A673 (cell line): ENCODE measurements at regions not wholly inside any gene's neighbourhood (a gene's known extent, or its start where the extent isn't known, plus 50 kb on each side); places are given as distances from the start of the nearest gene placed in this dataset.
A peak's percentile ranks its signal among the peaks of the same experiment; 100 is the strongest.
"Not testable (repeated sequence)": the region's sequence is repeated elsewhere in the genome, so short reads cannot be mapped to it uniquely, and the experiment has no call there.

ENCODE experiments used
- BruUV-seq: library from RNA; stranded (reverse); fragments of 400-500 nt; replicated peaks from 2 replicates; lab custom pipeline; 2021; lab: Mats Ljungman, UMichigan
- CTCF ChIA-PET: fragments of 300-600 bp; sonication (Branson Sonifier 250); formaldehyde crosslinking; loops from one replicate; lab custom pipeline; 2022; ENCODE audit warnings: antibody characterized with exemption; lab: Charles Lee
- POLR2A ChIA-PET: fragments of 300-600 bp; sonication (Branson Sonifier 250); formaldehyde crosslinking; loops from one replicate; lab custom pipeline; 2022; ENCODE audit warnings: antibody characterized with exemption; ENCODE audit not compliant: low non-redundant PET; lab: Charles Lee
- DNase-seq: peaks from one replicate; pipeline ENCODE4 v3.0.0-alpha.2; 2015; ENCODE audit warnings: low spot score
- H3K27ac ChIP-seq: fragments of 200-600 bp; sonication (generic); 2 replicates; pipeline ENCODE4 v1.5.1; 2016; ENCODE audit warnings: mixed run types, low read depth, mild to moderate bottlenecking, mixed read lengths, antibody characterized with exemption, low read length; ENCODE audit not compliant: poor library complexity, severe bottlenecking
- H3K27me3 ChIP-seq: fragments of 200-600 bp; sonication (generic); replicated peaks from 2 replicates; pipeline ENCODE4 v1.6.1; 2017; ENCODE audit warnings: mixed run types, low read depth, mild to moderate bottlenecking, mixed read lengths, antibody characterized with exemption, low read length; ENCODE audit not compliant: insufficient read depth, poor library complexity
- H3K36me3 ChIP-seq: fragments of 200-600 bp; sonication (generic); 2 replicates; pipeline ENCODE4 v1.6.1; 2016; ENCODE audit warnings: mixed run types, mild to moderate bottlenecking, mixed read lengths, antibody characterized with exemption, low read length; ENCODE audit not compliant: insufficient read depth, poor library complexity, severe bottlenecking
- H3K4me1 ChIP-seq: fragments of 200-600 bp; sonication (generic); 2 replicates; pipeline ENCODE4 v1.6.1; 2017; ENCODE audit warnings: mixed run types, mild to moderate bottlenecking, mixed read lengths, antibody characterized with exemption, low read length; ENCODE audit not compliant: insufficient read depth, poor library complexity, severe bottlenecking
- H3K4me3 ChIP-seq: fragments of 200-600 bp; sonication (generic); 2 replicates; pipeline ENCODE4 v1.5.1; 2016; ENCODE audit warnings: low read depth, mixed run types, mild to moderate bottlenecking, mixed read lengths, low read length; ENCODE audit not compliant: poor library complexity, severe bottlenecking
- H3K9me3 ChIP-seq: fragments of 200-600 bp; sonication (generic); 2 replicates; pipeline ENCODE4 v1.6.1; 2016; ENCODE audit warnings: mixed run types, low read depth, mild to moderate bottlenecking, mixed read lengths, antibody characterized with exemption, low read length; ENCODE audit not compliant: poor library complexity, severe bottlenecking
- EZH2 ChIP-seq: fragments of 200-600 bp; sonication (generic); IDR thresholded peaks from 2 replicates; pipeline ENCODE4 v1.6.1; 2017; ENCODE audit warnings: borderline replicate concordance, low read depth, mild to moderate bottlenecking, mixed read lengths, antibody characterized with exemption, low read length; ENCODE audit not compliant: poor library complexity, severe bottlenecking
- intact Hi-C: fragments of 100-400 bp; cut with micrococcal nuclease; formaldehyde crosslinking; loops from one replicate; pipeline ENCODE4 v1.10.0; 2022; ENCODE audit not compliant: unreplicated experiment
- TF ChIP-seq, protein P1 (sequence below): fragments of 300-800, 200-600 bp; sonication (generic); conservative IDR thresholded peaks from 2 replicates; pipeline ENCODE4 v1.5.1; 2017; ENCODE audit warnings: low read depth, mild to moderate bottlenecking, antibody characterized with exemption, low read length, moderate library complexity, mixed read lengths

DNA sequence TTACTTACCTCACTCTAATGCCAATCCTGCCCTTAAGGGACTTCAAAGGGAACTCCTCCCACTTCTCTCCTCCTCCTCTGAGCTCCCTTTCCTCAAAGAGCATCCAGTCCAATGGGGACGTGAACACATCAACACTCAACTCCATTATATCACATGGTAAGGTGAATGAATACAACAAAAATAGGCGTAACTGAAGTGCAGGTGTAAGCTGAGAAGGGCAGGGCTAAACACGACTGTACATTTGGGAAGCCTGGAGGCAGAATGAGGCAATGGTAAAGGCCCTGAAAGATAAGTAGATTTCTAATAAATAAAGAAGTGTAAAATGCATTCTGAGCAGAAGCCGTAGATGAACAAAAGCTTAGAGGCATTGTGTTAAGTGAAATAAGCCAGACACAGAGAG lies 226.1 kb upstream of the TRIB2 start:
- intact Hi-C loops = no loop called here
- Histone ChIP-seq H3K36me3 (no peaks in the 10 kb centered on the region), H3K9me3 (no peaks in the 10 kb centered on the region), H3K4me1 (no peaks in the 10 kb centered on the region), H3K27me3 (no peaks in the 10 kb centered on the region), H3K4me3 (no peak overlapping the region), H3K27ac (no peak overlapping the region)
- BruUV-seq = no TSS peak
- CTCF ChIA-PET = no interaction called here
- TF ChIP-seq, protein P1, sequence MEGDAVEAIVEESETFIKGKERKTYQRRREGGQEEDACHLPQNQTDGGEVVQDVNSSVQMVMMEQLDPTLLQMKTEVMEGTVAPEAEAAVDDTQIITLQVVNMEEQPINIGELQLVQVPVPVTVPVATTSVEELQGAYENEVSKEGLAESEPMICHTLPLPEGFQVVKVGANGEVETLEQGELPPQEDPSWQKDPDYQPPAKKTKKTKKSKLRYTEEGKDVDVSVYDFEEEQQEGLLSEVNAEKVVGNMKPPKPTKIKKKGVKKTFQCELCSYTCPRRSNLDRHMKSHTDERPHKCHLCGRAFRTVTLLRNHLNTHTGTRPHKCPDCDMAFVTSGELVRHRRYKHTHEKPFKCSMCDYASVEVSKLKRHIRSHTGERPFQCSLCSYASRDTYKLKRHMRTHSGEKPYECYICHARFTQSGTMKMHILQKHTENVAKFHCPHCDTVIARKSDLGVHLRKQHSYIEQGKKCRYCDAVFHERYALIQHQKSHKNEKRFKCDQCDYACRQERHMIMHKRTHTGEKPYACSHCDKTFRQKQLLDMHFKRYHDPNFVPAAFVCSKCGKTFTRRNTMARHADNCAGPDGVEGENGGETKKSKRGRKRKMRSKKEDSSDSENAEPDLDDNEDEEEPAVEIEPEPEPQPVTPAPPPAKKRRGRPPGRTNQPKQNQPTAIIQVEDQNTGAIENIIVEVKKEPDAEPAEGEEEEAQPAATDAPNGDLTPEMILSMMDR = no peak
- no peak for TF ChIP-seq EZH2
- POLR2A ChIA-PET = no interaction called here
- DNase-seq = no peak

DNA sequence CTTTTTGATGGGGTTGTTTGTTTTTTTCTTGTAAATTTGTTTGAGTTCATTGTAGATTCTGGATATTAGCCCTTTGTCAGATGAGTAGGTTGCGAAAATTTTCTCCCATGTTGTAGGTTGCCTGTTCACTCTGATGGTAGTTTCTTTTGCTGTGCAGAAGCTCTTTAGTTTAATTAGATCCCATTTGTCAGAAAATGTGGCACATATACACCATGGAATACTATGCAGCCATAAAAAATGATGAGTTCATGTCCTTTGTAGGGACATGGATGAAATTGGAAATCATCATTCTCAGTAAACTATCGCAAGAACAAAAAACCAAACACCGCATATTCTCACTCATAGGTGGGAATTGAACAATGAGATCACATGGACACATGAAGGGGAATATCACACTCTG lies 224.4 kb upstream of the TRIB2 start:
- H3K4me3 ChIP-seq, BruUV-seq, H3K27ac ChIP-seq, POLR2A ChIA-PET, H3K27me3 ChIP-seq, H3K9me3 ChIP-seq, DNase-seq, H3K36me3 ChIP-seq, intact Hi-C loops, H3K4me1 ChIP-seq, CTCF ChIA-PET: not testable (repeated sequence)

DNA sequence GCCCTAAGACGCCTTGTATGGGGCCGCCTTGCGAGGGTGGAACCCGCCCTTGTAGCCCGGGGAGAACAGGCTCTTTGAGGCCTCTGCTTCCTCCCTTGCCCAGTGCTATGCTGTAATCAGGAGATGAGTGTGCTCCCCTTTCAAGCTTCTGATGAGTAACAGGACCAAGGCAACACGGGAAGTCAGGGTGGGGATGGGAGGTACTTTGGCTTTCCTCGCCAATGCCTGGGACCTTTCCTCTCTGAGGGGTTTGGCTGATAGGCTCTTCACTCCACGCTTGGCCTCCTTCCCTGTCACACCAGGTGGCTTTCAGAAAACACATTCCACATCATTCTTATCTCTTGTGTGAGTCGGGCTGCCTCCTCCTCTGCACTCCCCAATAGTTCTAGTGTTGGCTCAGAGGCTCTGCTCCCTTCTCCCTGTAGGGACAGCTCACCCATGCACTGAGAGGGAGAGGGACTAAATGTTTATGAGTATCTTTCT lies 223.7 kb upstream of the TRIB2 start:
- no peaks in the 10 kb centered on the region for H3K36me3 ChIP-seq
- no peak overlapping the region for H3K27ac ChIP-seq
- ChIA-PET CTCF (no interaction called here), POLR2A (no interaction called here)
- TF ChIP-seq, protein P1 = no peak
- TF ChIP-seq EZH2 = no peak
- H3K4me3 ChIP-seq = no peak overlapping the region
- H3K9me3 ChIP-seq = no peaks in the 10 kb centered on the region
- H3K27me3 ChIP-seq = no peaks in the 10 kb centered on the region
- intact Hi-C loops = no loop called here
- H3K4me1 ChIP-seq = no peaks in the 10 kb centered on the region
- no TSS peak for BruUV-seq
- DNase-seq = peak; percentile 65

DNA sequence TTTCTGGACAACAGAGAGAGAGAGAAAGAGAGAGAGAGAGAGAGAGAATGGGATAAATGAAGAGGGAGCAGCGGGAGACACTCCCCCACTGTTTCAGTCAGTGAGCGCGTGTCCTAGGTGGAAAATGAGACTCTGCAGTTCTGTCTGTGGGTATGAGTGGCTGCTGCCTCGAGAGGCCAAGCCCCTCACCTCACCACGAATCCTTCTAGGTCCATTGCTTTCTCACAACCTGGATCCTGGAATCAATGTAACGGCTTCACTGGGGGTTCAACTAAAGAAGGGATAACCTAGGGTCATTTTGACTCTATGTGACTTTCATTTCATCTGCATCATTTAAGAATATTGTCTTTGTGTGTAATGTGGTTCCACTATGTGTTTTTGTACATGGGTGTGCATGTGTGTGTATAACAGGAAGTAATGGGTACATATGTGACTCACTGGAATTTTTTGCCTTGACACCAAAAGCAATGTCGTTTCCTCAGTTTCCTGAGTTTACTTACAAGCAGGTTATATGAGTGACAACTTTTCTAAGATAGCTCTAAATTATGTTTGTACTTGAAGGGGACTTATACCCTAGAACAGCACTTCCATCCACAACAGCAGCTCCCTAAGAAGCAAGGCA lies 221.4 kb upstream of the TRIB2 start:
- no peaks in the 10 kb centered on the region for H3K4me1 ChIP-seq
- no peaks in the 10 kb centered on the region for H3K9me3 ChIP-seq
- no TSS peak for BruUV-seq
- no peaks in the 10 kb centered on the region for H3K36me3 ChIP-seq
- ChIA-PET POLR2A (no interaction called here), CTCF (no interaction called here)
- no peaks in the 10 kb centered on the region for H3K27me3 ChIP-seq
- no peak for DNase-seq
- TF ChIP-seq EZH2 = no peak
- TF ChIP-seq, protein P1 = no peak
- intact Hi-C loops = no loop called here
- no peak overlapping the region for H3K4me3 ChIP-seq
- no peak overlapping the region for H3K27ac ChIP-seq
